Calu3 (cell line): ENCODE measurements at regions not wholly inside any gene's neighbourhood (a gene's known extent, or its start where the extent isn't known, plus 50 kb on each side); places are given as distances from the start of the nearest gene placed in this dataset.

Source experiments
- BruUV-seq: library from RNA; stranded (reverse); fragments of 400-500 nt; replicated peaks from 2 replicates; lab custom pipeline; 2021; lab: Mats Ljungman, UMichigan
- CTCF ChIA-PET: fragments of 300-600 bp; sonication (Branson Sonifier 250); formaldehyde crosslinking; loops from one replicate; lab custom pipeline; 2022; ENCODE audit warnings: antibody characterized with exemption; lab: Charles Lee
- DNase-seq: peaks from one replicate; pipeline ENCODE4 v3.0.0; 2022
- H3K27ac Mint-ChIP-seq: one replicate; pipeline ENCODE4 v1.8.0; 2022; ENCODE audit warnings: mixed read lengths; ENCODE audit not compliant: unreplicated experiment
- H3K27me3 Mint-ChIP-seq: one replicate; pipeline ENCODE4 v1.8.0; 2022; ENCODE audit warnings: mixed read lengths; ENCODE audit not compliant: unreplicated experiment
- H3K36me3 Mint-ChIP-seq: one replicate; pipeline ENCODE4 v1.8.0; 2022; ENCODE audit warnings: mild to moderate bottlenecking, moderate library complexity, mixed read lengths; ENCODE audit not compliant: insufficient read depth, unreplicated experiment
- H3K4me1 Mint-ChIP-seq: one replicate; pipeline ENCODE4 v1.8.0; 2022; ENCODE audit warnings: mild to moderate bottlenecking, low read depth, mixed read lengths; ENCODE audit not compliant: unreplicated experiment
- H3K4me3 Mint-ChIP-seq: one replicate; pipeline ENCODE4 v1.8.0; 2022; ENCODE audit warnings: mild to moderate bottlenecking, low read depth, moderate library complexity, mixed read lengths; ENCODE audit not compliant: unreplicated experiment
- H3K9me3 Mint-ChIP-seq: one replicate; pipeline ENCODE4 v1.8.0; 2022; ENCODE audit warnings: low read depth, mixed read lengths; ENCODE audit not compliant: unreplicated experiment
- CTCF ChIP-seq: fragments of 200-600 bp; IDR thresholded peaks from one replicate; pipeline ENCODE4 v1.8.0; 2022; ENCODE audit warnings: antibody characterized with exemption; ENCODE audit not compliant: unreplicated experiment
- intact Hi-C: fragments of 100-400 bp; cut with micrococcal nuclease; formaldehyde crosslinking; loops from one replicate; pipeline ENCODE4 v1.10.0; 2022; ENCODE audit not compliant: unreplicated experiment

- intact Hi-C loops, result no loop called here
- DNase-seq, result no peak
- BruUV-seq, result no TSS peak
- TF ChIP-seq CTCF, result no peak
- CTCF ChIA-PET, result interaction anchor here (0.9 kb wide), 1 partner anchor 259 kb away, joined by 3 read pairs; no protein-coding TSS in a partner anchor
- Mint-ChIP-seq H3K9me3 (peaks cover 5% of the 10 kb centered on the region), H3K27ac (no peak overlapping the region), H3K27me3 (no peaks in the 10 kb centered on the region), H3K36me3 (no peaks in the 10 kb centered on the region), H3K4me3 (no peak overlapping the region), H3K4me1 (no peaks in the 10 kb centered on the region)
Observed at GRCh38 chr7:41445946-41446345, 256.9 kb downstream of the INHBA start.

- Mint-ChIP-seq H3K27ac (no peak overlapping the region), H3K27me3 (no peaks in the 10 kb centered on the region), H3K4me1 (no peaks in the 10 kb centered on the region), H3K4me3 (no peak overlapping the region), H3K9me3 (peaks cover 6% of the 10 kb centered on the region), H3K36me3 (no peaks in the 10 kb centered on the region)
- CTCF ChIA-PET, result interaction anchor here (0.9 kb wide), 1 partner anchor 260 kb away, joined by 3 read pairs; no protein-coding TSS in a partner anchor
- BruUV-seq, result no TSS peak
- no peak for TF ChIP-seq CTCF
- intact Hi-C loops, result no loop called here
- DNase-seq, result no peak
Observed at GRCh38 chr7:41445432-41445831, 257.5 kb downstream of the INHBA start.

DNA sequence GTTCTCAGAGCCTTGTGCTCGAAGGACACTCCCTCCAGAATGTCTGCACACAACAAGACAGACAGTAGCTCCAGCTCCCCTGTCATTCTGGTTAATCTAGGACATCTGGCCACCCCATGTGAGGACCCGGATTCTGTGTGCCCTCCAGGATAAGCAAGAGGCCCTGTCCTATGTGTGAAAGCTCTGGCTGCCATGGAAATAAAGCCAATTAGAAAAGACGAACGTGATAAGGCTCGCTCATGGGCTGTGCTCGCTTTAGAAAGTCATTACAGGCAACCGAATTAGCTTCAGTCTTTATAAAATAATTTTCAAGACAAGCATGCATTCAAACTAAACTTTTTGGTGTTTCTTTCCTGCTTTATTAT is 263.4 kb downstream of the INHBA start:
- Mint-ChIP-seq H3K4me1 (peaks cover 22% of the 10 kb centered on the region), H3K27ac (no peak overlapping the region), H3K36me3 (no peaks in the 10 kb centered on the region), H3K27me3 (no peaks in the 10 kb centered on the region), H3K4me3 (no peak overlapping the region), H3K9me3 (peaks cover 10% of the 10 kb centered on the region)
- no peak for TF ChIP-seq CTCF
- intact Hi-C loops, result no loop called here
- BruUV-seq, result no TSS peak
- DNase-seq, result no peak
- CTCF ChIA-PET, result interaction anchor here (0.6 kb wide), 1 partner anchor 892 kb away, joined by 5 read pairs; no protein-coding TSS in a partner anchor

GRCh38 chr7:41438705-41439514 is 264.0 kb downstream of the INHBA start:
- Mint-ChIP-seq H3K36me3 (no peaks in the 10 kb centered on the region), H3K9me3 (peaks cover 10% of the 10 kb centered on the region), H3K27me3 (no peaks in the 10 kb centered on the region), H3K4me3 (no peak overlapping the region), H3K4me1 (peaks cover 22% of the 10 kb centered on the region), H3K27ac (no peak overlapping the region)
- intact Hi-C loops, result no loop called here
- no peak for DNase-seq
- TF ChIP-seq CTCF, result no peak
- BruUV-seq, result no TSS peak
- CTCF ChIA-PET, result interaction anchor here (0.6 kb wide), 1 partner anchor 891 kb away, joined by 5 read pairs; no protein-coding TSS in a partner anchor
